Caco-2 (cell line): ENCODE measurements at regions not wholly inside any gene's neighbourhood (a gene's known extent, or its start where the extent isn't known, plus 50 kb on each side); places are given as distances from the start of the nearest gene placed in this dataset.
"Not testable (repeated sequence)": the region's sequence is repeated elsewhere in the genome, so short reads cannot be mapped to it uniquely, and the experiment has no call there.

ENCODE experiments used
- BruUV-seq: library from RNA; stranded (reverse); fragments of 400-500 nt; replicated peaks from 2 replicates; lab custom pipeline; 2021; lab: Mats Ljungman, UMichigan
- CTCF ChIA-PET: fragments of 300-600 bp; sonication (Branson Sonifier 250); formaldehyde crosslinking; loops from one replicate; lab custom pipeline; 2022; ENCODE audit warnings: antibody characterized with exemption; lab: Charles Lee
- POLR2A ChIA-PET: fragments of 300-600 bp; sonication (Branson Sonifier 250); formaldehyde crosslinking; loops from one replicate; lab custom pipeline; 2022; ENCODE audit warnings: antibody characterized with exemption; lab: Charles Lee
- DNase-seq, 2 experiments: peaks; one replicate each; pipeline versions ENCODE4 v3.0.0 to v3.0.0-alpha.2; 2020 to 2022
- H3K27me3 ChIP-seq: replicated peaks from 2 replicates; pipeline ENCODE4 v1.6.0; 2011; ENCODE audit warnings: low read length; ENCODE audit not compliant: control insufficient read depth, insufficient read depth
- H3K36me3 ChIP-seq: 2 replicates; pipeline ENCODE4 v1.5.1; 2011; ENCODE audit warnings: low read length; ENCODE audit not compliant: control insufficient read depth, insufficient read depth
- H3K4me1 ChIP-seq: fragments of 250-450 bp; sonication (Bioruptor Pico); 2 replicates; pipeline ENCODE4 v1.5.1; 2020; ENCODE audit warnings: mild to moderate bottlenecking
- H3K4me3 ChIP-seq: 2 replicates; pipeline ENCODE4 v1.5.1; 2011; ENCODE audit warnings: low read depth, mild to moderate bottlenecking, control low read depth, low read length
- H3K9me3 ChIP-seq: fragments of 250-450 bp; sonication (Bioruptor Pico); 2 replicates; pipeline ENCODE4 v1.5.1; 2020; ENCODE audit warnings: mild to moderate bottlenecking, moderate library complexity
- H3K27ac Mint-ChIP-seq: one replicate; pipeline ENCODE4 v1.8.0; 2022; ENCODE audit warnings: mixed read lengths; ENCODE audit not compliant: unreplicated experiment
- H3K27me3 Mint-ChIP-seq: one replicate; pipeline ENCODE4 v1.8.0; 2022; ENCODE audit warnings: mixed read lengths; ENCODE audit not compliant: insufficient read depth, unreplicated experiment
- H3K36me3 Mint-ChIP-seq: one replicate; pipeline ENCODE4 v1.8.0; 2022; ENCODE audit warnings: mild to moderate bottlenecking, mixed read lengths; ENCODE audit not compliant: insufficient read depth, unreplicated experiment
- H3K4me1 Mint-ChIP-seq: one replicate; pipeline ENCODE4 v1.8.0; 2022; ENCODE audit warnings: low read depth, mixed read lengths; ENCODE audit not compliant: unreplicated experiment
- H3K4me3 Mint-ChIP-seq: one replicate; pipeline ENCODE4 v1.8.0; 2022; ENCODE audit warnings: mild to moderate bottlenecking, moderate library complexity, mixed read lengths; ENCODE audit not compliant: unreplicated experiment
- H3K9me3 Mint-ChIP-seq: one replicate; pipeline ENCODE4 v1.8.0; 2022; ENCODE audit warnings: mixed read lengths; ENCODE audit not compliant: unreplicated experiment
- intact Hi-C: fragments of 100-400 bp; cut with micrococcal nuclease; formaldehyde crosslinking; loops from one replicate; pipeline ENCODE4 v1.10.0; 2022; ENCODE audit not compliant: unreplicated experiment
- TF ChIP-seq, protein P1 (sequence below), 2 experiments: fragments of 200-600 bp in 1 of 2; IDR thresholded peaks; 1 replicate in 1 of 2; 2 replicates in 1 of 2; pipeline versions ENCODE4 v1.5.1 to v1.8.0; 2011 to 2022; ENCODE audit warnings: antibody characterized with exemption in 1 of 2, control low read depth in 1 of 2, inconsistent platforms in 1 of 2, low read depth in 1 of 2, low read length in 1 of 2, mild to moderate bottlenecking in 1 of 2, moderate library complexity in 1 of 2; ENCODE audit not compliant: insufficient read depth in 1 of 2, severe bottlenecking in 1 of 2, unreplicated experiment in 1 of 2

DNA sequence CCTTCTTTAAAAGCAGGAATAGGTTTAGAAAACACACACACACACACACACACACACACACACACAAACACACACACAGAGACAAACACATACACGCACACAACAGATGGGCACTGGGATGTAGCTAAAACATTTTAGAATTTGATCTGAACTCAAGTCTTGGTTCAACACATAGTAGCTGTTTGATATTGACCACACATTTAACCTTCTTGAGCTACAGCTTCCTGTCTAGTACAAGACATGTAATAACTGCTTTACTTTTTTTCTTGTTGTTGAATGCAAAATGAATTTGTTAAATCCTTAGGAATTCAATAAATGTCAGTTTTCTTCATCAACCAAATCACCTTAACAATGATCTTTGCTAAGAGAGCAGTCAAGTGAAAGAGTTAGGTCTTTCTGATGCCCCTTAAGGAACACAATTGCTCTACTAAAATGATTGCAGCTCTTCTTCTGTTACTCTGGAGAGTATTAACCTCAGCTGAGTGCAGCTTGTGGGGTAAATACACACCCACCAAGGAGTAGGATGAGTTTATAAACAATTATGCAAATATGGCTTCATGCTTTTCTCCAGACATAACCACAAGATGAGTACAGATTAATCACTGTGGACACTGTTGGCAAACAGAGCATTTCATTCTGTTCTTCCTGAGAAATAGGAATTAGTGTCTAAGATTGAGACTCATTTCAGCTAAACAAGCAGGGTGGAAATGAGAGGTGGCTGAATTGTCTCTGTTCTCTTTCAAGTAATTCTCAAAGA, 302.9 kb upstream of the PAPPA start:
- TF ChIP-seq, protein P1, sequence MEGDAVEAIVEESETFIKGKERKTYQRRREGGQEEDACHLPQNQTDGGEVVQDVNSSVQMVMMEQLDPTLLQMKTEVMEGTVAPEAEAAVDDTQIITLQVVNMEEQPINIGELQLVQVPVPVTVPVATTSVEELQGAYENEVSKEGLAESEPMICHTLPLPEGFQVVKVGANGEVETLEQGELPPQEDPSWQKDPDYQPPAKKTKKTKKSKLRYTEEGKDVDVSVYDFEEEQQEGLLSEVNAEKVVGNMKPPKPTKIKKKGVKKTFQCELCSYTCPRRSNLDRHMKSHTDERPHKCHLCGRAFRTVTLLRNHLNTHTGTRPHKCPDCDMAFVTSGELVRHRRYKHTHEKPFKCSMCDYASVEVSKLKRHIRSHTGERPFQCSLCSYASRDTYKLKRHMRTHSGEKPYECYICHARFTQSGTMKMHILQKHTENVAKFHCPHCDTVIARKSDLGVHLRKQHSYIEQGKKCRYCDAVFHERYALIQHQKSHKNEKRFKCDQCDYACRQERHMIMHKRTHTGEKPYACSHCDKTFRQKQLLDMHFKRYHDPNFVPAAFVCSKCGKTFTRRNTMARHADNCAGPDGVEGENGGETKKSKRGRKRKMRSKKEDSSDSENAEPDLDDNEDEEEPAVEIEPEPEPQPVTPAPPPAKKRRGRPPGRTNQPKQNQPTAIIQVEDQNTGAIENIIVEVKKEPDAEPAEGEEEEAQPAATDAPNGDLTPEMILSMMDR (IDR thresholded peaks at IDR 0.05; ENCODE audit: insufficient read depth in 1 of 2, low read depth in 1 of 2, low read length in 1 of 2, severe bottlenecking in 1 of 2, unreplicated experiment in 1 of 2), result no peak
- no peaks in the 10 kb centered on the region for H3K36me3 ChIP-seq
- no peak for DNase-seq
- H3K27me3 ChIP-seq, result no peaks in the 10 kb centered on the region
- H3K9me3 ChIP-seq, result no peaks in the 10 kb centered on the region
- H3K4me3 ChIP-seq, result no peak overlapping the region
- Mint-ChIP-seq H3K27ac (no peak overlapping the region), H3K36me3 (no peaks in the 10 kb centered on the region), H3K9me3 (no peaks in the 10 kb centered on the region), H3K27me3 (peaks cover 4% of the 10 kb centered on the region), H3K4me1 (no peaks in the 10 kb centered on the region), H3K4me3 (no peak overlapping the region)
- BruUV-seq, result no TSS peak
- CTCF ChIA-PET, result no interaction called here
- intact Hi-C loops, result no loop called here
- POLR2A ChIA-PET, result no interaction called here
- no peaks in the 10 kb centered on the region for H3K4me1 ChIP-seq

DNA sequence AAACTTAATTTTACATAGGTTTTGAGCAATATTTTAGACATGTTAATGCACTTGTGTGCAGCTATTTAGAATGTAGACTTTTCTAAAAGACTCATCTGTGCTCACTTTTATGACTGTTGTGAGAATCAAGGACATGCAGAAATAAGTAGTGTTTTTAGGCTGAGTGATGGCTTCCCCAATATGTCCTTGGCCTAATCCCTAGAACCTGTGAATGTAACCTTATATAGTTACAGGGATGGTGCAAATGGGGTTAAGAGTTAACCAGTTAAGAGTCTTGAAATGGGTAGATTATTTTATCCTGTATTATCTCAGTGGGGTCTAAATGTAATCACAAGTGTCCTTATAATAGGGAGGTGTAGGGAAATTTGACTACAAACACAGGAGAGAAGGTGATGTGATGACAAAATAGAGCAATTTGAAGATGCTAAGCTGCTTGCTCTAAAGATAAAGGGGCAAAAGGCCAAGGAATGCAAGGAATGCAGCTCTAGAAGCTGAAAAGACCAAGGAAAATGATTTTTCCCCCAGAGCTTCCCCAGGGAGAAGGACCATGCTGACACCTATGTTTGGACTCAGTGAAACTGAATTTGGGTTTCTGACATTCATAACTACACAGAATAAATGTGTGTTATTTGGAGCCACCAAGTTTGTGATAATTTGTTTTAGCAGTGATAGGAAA, 298.0 kb upstream of the PAPPA start:
- ChIA-PET CTCF (interaction anchor here (0.6 kb wide), 1 partner anchor 26 kb away, joined by 4 read pairs; no protein-coding TSS in a partner anchor), POLR2A (no interaction called here)
- Histone ChIP-seq H3K36me3 (no peaks in the 10 kb centered on the region), H3K4me1 (no peaks in the 10 kb centered on the region), H3K27me3 (no peaks in the 10 kb centered on the region), H3K4me3 (no peak overlapping the region), H3K9me3 (no peaks in the 10 kb centered on the region)
- Mint-ChIP-seq H3K9me3 (no peaks in the 10 kb centered on the region), H3K4me3 (no peak overlapping the region), H3K27me3 (peaks cover 11% of the 10 kb centered on the region), H3K27ac (no peak overlapping the region), H3K4me1 (no peaks in the 10 kb centered on the region), H3K36me3 (no peaks in the 10 kb centered on the region)
- DNase-seq, result no peak
- TF ChIP-seq, protein P1 (IDR thresholded peaks at IDR 0.05; ENCODE audit: insufficient read depth in 1 of 2, low read depth in 1 of 2, low read length in 1 of 2, severe bottlenecking in 1 of 2, unreplicated experiment in 1 of 2), result no peak
- no TSS peak for BruUV-seq
- intact Hi-C loops, result no loop called here

DNA sequence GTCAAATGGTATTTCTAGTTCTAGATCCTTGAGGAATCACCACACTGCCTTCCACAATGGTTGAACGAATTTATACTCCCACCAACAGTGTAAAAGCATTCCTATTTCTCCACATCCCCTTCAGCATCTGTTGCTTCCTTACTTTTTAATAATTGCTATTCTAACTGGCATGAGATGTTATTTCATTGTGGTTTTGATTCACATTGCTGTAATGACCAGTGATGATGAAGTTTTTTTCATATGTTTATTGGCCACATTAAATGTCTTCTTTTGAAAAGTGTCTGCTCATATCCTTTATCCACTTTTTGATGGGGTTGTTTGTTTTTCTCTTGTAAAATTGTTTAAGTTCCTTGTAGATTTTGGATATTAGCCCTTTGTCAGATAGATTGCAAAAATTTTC, 295.2 kb upstream of the PAPPA start:
- DNase-seq, H3K4me3 Mint-ChIP-seq, CTCF ChIA-PET, H3K4me1 Mint-ChIP-seq, H3K27me3 ChIP-seq, H3K36me3 ChIP-seq, BruUV-seq, H3K36me3 Mint-ChIP-seq, H3K27ac Mint-ChIP-seq, intact Hi-C loops, H3K4me3 ChIP-seq, POLR2A ChIA-PET, H3K9me3 ChIP-seq, H3K4me1 ChIP-seq, H3K9me3 Mint-ChIP-seq: not testable (repeated sequence)
- H3K27me3 Mint-ChIP-seq, result peaks cover 13% of the 10 kb centered on the region
